ENCODE measurements at regions not wholly inside any gene's neighbourhood (a gene's known extent, or its start where the extent isn't known, plus 50 kb on each side); places are given as distances from the start of the nearest gene placed in this dataset.

GRCh38 chr13:44111701-44112100 is 232.0 kb downstream of the LACC1 start:
- TF ChIP-seq REST (IDR thresholded peaks at IDR 0.05; ENCODE audit: low read depth) (no peak), YY1 (IDR thresholded peaks at IDR 0.05; ENCODE audit: low read depth) (no peak), NFIC (IDR thresholded peaks at IDR 0.05) (no peak), RAD21 (IDR thresholded peaks at IDR 0.05; ENCODE audit: low read depth) (no peak), TAF1 (IDR thresholded peaks at IDR 0.05; ENCODE audit: low read depth) (no peak), FOXM1 (IDR thresholded peaks at IDR 0.05; ENCODE audit: borderline replicate concordance, low read depth) (no peak), MAX (IDR thresholded peaks at IDR 0.05) (no peak)
